ENCODE measurements at regions not wholly inside any gene's neighbourhood (a gene's known extent, or its start where the extent isn't known, plus 50 kb on each side); places are given as distances from the start of the nearest gene placed in this dataset.

- TF ChIP-seq CTCF (IDR thresholded peaks at IDR 0.05; ENCODE audit: insufficient read depth, low read length, poor library complexity, severe bottlenecking), result no peak
- Histone ChIP-seq H3K36me3 (ENCODE audit: control insufficient read depth, insufficient read depth, low read length) (no peaks in the 10 kb centered on the region), H3K4me3 (ENCODE audit: low read depth, low read length) (no peak overlapping the region), H3K27me3 (ENCODE audit: control insufficient read depth, insufficient read depth, low read length) (no peaks in the 10 kb centered on the region)
- no peak for DNase-seq (ENCODE audit: low read depth)
These were observed 458.4 kb downstream of the PDCD6IP start for GRCh38 chr3:34256791-34257190.

DNA sequence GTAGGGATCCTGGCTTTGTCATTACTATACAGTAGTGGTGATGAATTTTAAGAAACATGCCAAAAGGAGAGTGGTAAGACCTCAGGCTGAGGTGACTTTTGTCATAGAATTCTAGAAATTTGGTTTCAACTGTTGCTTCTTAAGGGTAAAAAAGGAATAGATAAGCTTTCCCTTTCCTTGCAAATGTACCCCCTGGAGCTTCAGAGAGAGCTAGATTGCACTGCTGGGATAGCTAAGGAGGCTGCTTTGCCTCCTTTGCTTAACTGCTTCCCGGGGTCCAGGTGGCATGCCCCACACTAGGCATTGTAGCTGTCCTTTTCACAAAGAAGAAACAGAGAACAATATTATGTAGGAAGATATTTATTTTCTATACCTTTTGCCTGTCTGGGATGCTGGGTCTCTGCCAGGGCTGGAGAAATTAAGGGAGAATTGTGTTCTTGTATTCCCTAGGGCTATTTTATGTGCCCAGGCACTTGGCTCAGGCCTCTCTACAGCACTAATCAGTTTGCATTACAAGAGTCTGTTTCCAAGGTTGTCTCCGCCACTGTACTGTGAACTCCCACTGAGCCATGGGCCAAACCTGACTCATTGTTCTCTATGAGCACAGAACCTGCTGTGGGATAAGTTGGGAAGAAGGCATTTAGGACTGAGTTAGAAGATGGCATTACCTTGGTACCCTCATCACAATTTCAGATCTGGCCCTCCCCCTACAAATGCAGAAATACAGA is 460.0 kb downstream of the PDCD6IP start:
- TF ChIP-seq CTCF (IDR thresholded peaks at IDR 0.05; ENCODE audit: insufficient read depth, low read length, poor library complexity, severe bottlenecking), result no peak
- no peaks in the 10 kb centered on the region for H3K27me3 ChIP-seq (ENCODE audit: control insufficient read depth, insufficient read depth, low read length)
- DNase-seq (ENCODE audit: low read depth), result no peak

GRCh38 chr3:34260271-34261000 is 462.0 kb downstream of the PDCD6IP start:
- DNase-seq (ENCODE audit: low read depth), result peak; percentile 19

More for the DNA sequence above, 460.0 kb downstream of the PDCD6IP start:
- no peak overlapping the region for H3K4me3 ChIP-seq (ENCODE audit: low read depth, low read length)
- no peaks in the 10 kb centered on the region for H3K36me3 ChIP-seq (ENCODE audit: control insufficient read depth, insufficient read depth, low read length)

DNA sequence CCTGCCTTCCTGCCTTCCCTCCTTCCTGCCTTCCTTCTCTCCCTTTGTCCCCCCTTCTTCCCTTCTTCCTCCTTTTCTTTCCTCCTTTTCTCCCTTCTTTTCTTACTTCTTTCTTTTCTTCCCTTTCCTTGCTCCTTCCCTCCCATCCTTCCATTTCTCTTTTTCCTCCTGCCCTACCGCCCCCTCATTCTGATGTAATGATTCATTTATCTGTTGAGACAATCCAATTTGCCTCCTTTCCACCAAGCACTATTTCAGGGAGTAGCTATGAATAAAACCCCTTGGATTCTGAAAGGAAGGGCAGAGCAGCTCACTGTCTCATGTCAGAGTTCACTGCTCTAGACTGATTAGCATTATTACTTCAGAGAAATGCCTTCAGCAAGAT is 462.6 kb downstream of the PDCD6IP start:
- DNase-seq (ENCODE audit: low read depth), result peak; percentile 23
- no peak for TF ChIP-seq CTCF (IDR thresholded peaks at IDR 0.05; ENCODE audit: insufficient read depth, low read length, poor library complexity, severe bottlenecking)
- no peaks in the 10 kb centered on the region for H3K36me3 ChIP-seq (ENCODE audit: control insufficient read depth, insufficient read depth, low read length)
- no peaks in the 10 kb centered on the region for H3K27me3 ChIP-seq (ENCODE audit: control insufficient read depth, insufficient read depth, low read length)
- H3K4me3 ChIP-seq (ENCODE audit: low read depth, low read length), result no peak overlapping the region

More at GRCh38 chr3:34260271-34261000, 462.0 kb downstream of the PDCD6IP start:
- H3K27me3 ChIP-seq (ENCODE audit: control insufficient read depth, insufficient read depth, low read length), result no peaks in the 10 kb centered on the region
- H3K4me3 ChIP-seq (ENCODE audit: low read depth, low read length), result no peak overlapping the region
- H3K36me3 ChIP-seq (ENCODE audit: control insufficient read depth, insufficient read depth, low read length), result no peaks in the 10 kb centered on the region
- TF ChIP-seq CTCF (IDR thresholded peaks at IDR 0.05; ENCODE audit: insufficient read depth, low read length, poor library complexity, severe bottlenecking), result peak; percentile 76

GRCh38 chr3:34263101-34263621 is 464.7 kb downstream of the PDCD6IP start:
- TF ChIP-seq CTCF (IDR thresholded peaks at IDR 0.05; ENCODE audit: insufficient read depth, low read length, poor library complexity, severe bottlenecking), result no peak
- Histone ChIP-seq H3K4me3 (ENCODE audit: low read depth, low read length) (no peak overlapping the region), H3K27me3 (ENCODE audit: control insufficient read depth, insufficient read depth, low read length) (no peaks in the 10 kb centered on the region), H3K36me3 (ENCODE audit: control insufficient read depth, insufficient read depth, low read length) (no peaks in the 10 kb centered on the region)
- no peak for DNase-seq (ENCODE audit: low read depth)
